ENCODE measurements at regions not wholly inside any gene's neighbourhood (a gene's known extent, or its start where the extent isn't known, plus 50 kb on each side); places are given as distances from the start of the nearest gene placed in this dataset.
A peak's percentile ranks its signal among the peaks of the same experiment; 100 is the strongest.

GRCh38 chr5:98042961-98043360 is 730.5 kb upstream of the RGMB start:
- DNase-seq = no peak

- DNase-seq = no peak
These were observed 722.9 kb upstream of the RGMB start for GRCh38 chr5:98050583-98050982.

- no peak for DNase-seq
These were observed 720.3 kb upstream of the RGMB start for GRCh38 chr5:98053170-98053569.

- DNase-seq = no peak
These were observed 713.3 kb upstream of the RGMB start for GRCh38 chr5:98060148-98060547.

GRCh38 chr5:98064118-98064685 is 709.3 kb upstream of the RGMB start:
- peak in 21 of 56 donors; percentile 0 to 37 (median 4) for DNase-seq

GRCh38 chr5:98065261-98065909 is 708.1 kb upstream of the RGMB start:
- no peak for DNase-seq

- no peak for DNase-seq
These were observed 706.6 kb upstream of the RGMB start for GRCh38 chr5:98066910-98067309.

GRCh38 chr5:98069876-98070512 is 703.5 kb upstream of the RGMB start:
- DNase-seq = no peak

- no peak for DNase-seq
These were observed 700.5 kb upstream of the RGMB start for GRCh38 chr5:98072921-98073320.

- DNase-seq = no peak
These were observed 697.0 kb upstream of the RGMB start for GRCh38 chr5:98076501-98076900.

- no peak for DNase-seq
These were observed 687.9 kb upstream of the RGMB start for GRCh38 chr5:98085593-98085992.

GRCh38 chr5:98095072-98095471 is 678.4 kb upstream of the RGMB start:
- no peak for DNase-seq

GRCh38 chr5:98096155-98096554 is 677.3 kb upstream of the RGMB start:
- no peak for DNase-seq

GRCh38 chr5:98099448-98100105 is 673.9 kb upstream of the RGMB start:
- DNase-seq = no peak

GRCh38 chr5:98101131-98101530 is 672.3 kb upstream of the RGMB start:
- DNase-seq = no peak

- no peak for DNase-seq
These were observed 670.5 kb upstream of the RGMB start for GRCh38 chr5:98102936-98103335.

GRCh38 chr5:98103807-98104206 is 669.7 kb upstream of the RGMB start:
- DNase-seq = no peak

- no peak for DNase-seq
These were observed 668.8 kb upstream of the RGMB start for GRCh38 chr5:98104454-98105188.

- DNase-seq = no peak
These were observed 667.8 kb upstream of the RGMB start for GRCh38 chr5:98105681-98106080.

- no peak for DNase-seq
These were observed 667.1 kb upstream of the RGMB start for GRCh38 chr5:98106116-98107031.

- no peak for DNase-seq
These were observed 665.0 kb upstream of the RGMB start for GRCh38 chr5:98108497-98108896.
